Central memory CD4-positive, alpha-beta T cell (primary cell): ENCODE measurements at regions not wholly inside any gene's neighbourhood (a gene's known extent, or its start where the extent isn't known, plus 50 kb on each side); places are given as distances from the start of the nearest gene placed in this dataset.

Experiments used
- DNase-seq: peaks from one replicate; pipeline ENCODE4 v3.0.0; 2022

GRCh38 chr11:112542479-112542878 lies 281.8 kb upstream of the PLET1 start:
- DNase-seq: no peak

DNA sequence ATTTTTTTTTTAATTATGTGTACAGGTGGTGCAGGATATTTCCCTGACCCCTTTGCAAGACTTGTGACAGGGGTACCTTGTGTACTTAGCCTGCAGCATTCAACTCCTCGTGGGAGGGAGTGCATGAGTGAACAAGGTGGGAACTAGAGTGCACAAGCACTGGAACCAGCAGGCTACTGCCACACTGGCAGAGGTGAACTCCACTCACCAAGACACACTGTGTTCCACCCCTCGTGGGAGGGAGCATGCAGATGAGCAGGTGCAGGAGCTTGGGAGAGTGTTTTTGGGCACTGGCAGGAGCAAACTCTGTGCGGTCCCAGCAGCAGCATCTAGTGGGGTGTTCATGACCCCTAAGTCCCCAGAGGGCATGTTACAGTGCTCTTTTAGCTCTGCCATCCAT lies 282.7 kb upstream of the PLET1 start:
- DNase-seq: no peak

DNA sequence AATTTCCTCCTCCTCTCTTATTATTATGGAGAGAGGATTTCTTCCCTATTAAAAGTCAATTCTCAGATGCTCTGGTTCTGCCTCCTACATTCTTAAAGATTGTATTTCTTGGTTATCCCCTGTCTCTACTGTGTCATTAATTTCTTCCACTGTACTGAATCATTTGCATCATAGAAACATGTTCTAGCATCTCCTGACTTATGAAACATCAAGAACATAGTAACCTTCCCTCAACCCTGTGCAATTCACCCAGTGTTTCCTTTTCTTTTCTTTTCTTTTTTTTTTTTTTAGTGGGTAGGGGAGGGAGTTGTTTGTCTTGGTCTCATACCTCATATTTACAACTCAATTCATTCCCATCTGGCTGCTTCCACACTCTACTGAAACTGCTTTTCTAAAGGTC lies 288.0 kb upstream of the PLET1 start:
- no peak for DNase-seq

GRCh38 chr11:112553205-112553731 lies 292.6 kb upstream of the PLET1 start:
- DNase-seq: no peak

- no peak for DNase-seq
These were observed 293.9 kb upstream of the PLET1 start for GRCh38 chr11:112554586-112554985.

DNA sequence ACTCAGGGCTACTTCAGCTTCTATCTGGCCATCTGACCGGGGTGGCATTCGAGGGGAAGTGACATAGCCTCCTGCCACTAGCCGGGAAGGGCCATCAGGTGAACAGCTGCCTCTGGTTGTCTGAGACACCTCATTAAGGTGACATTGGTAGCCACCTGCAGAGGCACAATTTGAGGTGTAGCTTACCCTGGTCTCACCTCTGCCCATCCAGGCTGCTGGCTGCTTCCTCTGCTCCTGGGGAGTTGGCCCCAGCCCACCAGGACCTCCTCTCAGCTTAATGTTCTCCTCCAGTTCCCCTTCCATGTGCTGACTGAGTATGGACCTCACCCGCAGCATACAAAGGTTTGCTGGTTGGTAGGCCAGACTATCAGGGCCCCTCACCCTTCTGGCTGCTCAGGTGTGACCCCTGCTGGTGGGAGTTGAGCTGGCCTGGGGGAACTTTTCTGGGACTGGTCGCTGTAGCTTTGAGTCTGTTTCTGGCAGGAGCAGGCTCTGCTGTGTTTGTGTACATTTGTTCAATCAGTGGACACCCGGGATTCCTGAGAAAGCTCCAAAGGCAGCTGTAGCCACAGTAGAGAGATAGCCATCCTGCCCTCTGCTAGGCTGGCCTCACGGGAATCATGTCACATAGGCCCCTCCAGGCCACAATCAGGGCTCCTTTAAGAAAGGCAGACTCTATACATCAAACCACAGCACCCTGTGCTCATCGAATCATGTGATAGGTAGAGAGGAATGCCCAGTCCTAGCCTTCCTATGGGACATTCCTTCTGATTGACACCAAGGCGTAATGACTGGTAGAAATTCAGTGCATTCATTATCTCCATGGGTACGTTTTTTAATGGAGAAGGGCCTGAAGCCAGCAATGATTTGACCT lies 295.1 kb upstream of the PLET1 start:
- DNase-seq: peak; percentile 54

DNA sequence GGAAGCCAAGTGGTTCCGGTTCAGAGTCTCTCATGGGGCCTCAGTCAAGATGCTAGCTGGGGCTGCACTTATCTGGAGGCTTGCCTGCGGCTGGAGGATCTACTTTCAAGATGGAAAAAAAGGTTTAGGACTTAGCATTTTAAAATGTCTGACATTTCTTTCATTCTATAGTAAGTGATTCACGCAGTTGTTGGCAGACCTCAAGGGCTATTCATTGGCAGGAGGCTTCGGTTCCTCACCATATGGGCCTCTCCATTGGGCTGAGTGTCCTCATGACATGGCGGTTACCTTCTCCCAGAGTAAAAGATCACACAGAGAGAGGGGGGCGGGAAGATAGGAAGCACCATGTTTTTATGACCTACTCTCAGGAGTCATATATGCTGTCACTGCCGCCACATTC lies 298.0 kb upstream of the PLET1 start:
- DNase-seq: no peak

GRCh38 chr11:112563808-112564207 lies 303.1 kb upstream of the PLET1 start:
- no peak for DNase-seq

GRCh38 chr11:112564228-112564955 lies 303.7 kb upstream of the PLET1 start:
- no peak for DNase-seq

DNA sequence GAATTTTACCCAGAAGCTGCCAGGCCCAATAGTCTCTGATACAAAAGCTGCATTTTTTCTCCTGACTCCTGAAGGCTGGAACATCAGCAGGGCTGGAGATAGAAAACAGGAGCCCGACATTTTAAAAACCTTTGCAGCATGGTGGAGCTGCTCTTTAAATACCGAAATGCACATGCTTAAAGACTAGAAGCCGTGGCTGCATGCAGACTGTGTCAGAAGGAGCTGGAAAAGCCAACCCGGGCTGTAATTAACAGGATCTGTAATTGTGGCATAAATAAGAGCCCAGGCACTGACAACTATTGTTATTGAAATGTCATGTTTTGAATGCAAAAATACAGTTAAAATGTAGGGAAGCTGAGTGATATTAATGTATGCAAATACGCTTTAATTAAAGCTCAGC lies 304.9 kb upstream of the PLET1 start:
- no peak for DNase-seq

DNA sequence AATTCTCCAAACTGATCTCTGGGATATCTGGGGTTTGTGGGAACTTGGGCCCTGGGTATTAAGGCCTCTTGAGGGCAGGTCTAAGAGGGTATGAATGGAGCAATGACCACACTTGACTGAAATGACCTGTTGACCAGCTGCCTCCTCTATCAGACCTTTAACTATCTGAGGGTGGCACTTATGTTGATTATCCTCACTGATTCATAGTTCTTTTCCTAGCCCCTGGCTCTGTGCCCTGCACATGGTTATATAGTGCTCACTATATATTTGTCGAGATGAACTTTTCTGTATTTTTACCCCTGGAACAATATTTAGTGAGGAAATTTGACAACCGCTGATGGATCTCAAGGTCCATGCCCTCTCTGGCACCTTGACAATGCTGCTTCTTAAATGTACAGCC lies 305.5 kb upstream of the PLET1 start:
- no peak for DNase-seq

GRCh38 chr11:112570333-112570732 lies 309.7 kb upstream of the PLET1 start:
- DNase-seq: no peak

DNA sequence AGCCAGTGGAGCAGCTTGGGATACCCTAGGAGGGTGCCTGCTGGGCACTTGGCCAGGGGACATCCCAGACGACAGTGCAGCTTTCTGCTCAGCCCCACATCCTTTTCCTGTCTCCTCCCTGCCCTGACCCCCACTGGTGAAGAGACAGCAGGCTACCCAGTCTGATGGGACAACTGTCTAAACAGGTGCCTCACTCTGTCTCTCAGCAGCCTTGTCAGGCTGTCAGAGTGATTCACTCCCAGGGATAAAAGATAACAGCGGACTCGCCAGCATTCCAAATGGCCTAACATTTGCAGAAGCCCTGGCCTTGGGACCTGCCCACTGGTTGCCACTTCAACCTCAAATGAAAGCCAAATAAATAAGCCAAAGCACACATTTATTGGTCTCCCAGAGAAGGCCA lies 318.6 kb upstream of the PLET1 start:
- DNase-seq: no peak

DNA sequence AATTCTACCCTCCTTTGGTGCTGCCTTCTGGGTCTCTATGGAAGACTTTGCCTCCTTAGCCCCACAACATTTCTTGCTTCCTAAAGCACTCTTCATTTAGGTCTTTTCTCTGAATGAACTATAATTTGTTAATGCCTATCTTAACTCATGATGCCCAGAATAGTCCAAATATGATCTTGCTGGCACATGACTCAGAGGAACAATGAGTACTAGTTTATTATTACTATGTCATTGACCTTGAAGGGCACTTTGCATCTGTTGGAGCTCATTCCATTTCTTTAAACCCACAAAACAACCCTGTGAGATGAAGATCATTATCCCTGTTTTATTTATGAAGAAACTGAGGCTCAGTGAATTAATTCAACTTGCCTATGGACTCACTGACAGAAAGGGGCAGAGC lies 320.2 kb upstream of the PLET1 start:
- no peak for DNase-seq

- no peak for DNase-seq
These were observed 321.1 kb upstream of the PLET1 start for GRCh38 chr11:112581747-112582146.

GRCh38 chr11:112582366-112582765 lies 321.7 kb upstream of the PLET1 start:
- no peak for DNase-seq

GRCh38 chr11:112583261-112583893 lies 322.7 kb upstream of the PLET1 start:
- DNase-seq: no peak

GRCh38 chr11:112584672-112585071 lies 324.0 kb upstream of the PLET1 start:
- DNase-seq: no peak

DNA sequence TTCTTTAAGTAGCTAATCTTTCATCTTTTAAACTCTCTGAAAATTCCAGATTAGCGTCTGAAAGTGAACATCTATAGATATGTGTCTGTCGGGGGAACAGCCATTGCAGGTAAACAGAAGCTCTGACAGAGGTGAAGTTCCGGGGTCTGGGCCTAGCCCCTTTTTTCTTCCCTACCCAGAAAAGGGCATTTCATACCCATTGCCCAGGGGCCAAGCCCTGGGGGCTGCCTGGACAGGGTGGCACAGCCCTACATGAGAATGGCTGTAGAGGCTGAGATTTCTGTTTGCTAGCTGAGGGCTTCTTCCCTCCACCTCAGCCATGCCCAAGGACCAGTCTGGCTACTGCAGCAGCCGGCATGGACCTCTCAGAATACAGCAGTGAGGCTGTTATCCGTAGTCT lies 327.0 kb upstream of the PLET1 start:
- DNase-seq: no peak

- DNase-seq: peak; percentile 37
These were observed 327.6 kb upstream of the PLET1 start for GRCh38 chr11:112588252-112588694.

DNA sequence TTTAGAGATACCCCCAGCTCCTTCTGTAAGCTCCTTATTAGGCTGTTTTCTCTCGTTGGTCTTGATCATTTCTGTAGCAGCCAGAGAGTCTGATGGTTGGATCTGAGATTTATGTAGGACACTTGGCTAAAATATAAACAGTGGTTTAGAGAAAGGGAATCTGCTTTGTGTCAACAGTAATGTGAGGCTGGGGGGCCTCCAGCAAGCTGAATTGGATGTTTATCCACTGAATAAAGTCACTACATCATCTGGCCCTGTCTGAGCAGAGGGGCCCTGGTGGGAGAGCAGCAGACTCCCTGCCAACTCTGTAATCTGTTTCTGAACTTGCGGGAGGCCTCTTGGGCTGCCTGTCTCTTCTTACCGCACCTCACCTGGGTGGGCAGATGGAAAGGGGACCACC lies 328.5 kb upstream of the PLET1 start:
- DNase-seq: no peak

DNA sequence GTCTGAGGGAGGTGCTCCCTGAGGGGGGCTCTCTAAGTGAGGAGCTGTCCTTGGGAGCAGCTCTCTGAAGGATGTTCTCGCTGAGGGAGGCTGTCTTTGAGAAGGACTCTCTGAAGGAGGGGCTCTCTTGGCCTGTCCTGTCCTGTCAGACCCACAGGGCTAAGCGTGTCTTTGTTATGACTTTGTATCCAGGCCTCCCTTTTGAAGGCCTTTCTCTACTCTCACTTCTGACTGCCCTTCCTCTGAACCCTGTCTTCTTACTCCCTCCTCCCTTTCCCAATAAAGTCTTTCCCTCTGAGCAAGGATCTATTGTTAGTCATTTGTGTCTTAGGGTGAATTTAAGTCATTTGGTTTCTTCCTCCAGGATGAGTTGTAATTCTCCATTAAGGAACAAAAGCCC lies 330.1 kb upstream of the PLET1 start:
- DNase-seq: no peak

DNA sequence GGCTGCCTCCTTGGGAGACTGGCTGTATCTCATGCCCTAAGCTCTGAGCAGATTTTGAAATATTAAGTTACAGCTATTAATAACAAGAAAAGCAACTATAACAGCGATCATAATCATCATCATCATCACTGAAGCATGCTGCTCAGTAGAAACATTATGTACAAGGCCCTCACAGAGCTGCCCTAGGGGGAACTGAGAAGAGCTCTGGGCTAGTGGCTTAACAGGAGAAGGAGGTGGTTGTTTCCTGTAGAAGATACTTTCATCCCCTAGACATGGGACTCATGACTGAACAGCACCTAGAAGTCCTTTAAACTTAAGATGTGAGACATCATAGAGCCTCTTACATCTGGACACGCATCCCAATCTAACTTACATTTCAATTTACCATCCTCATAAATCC lies 332.8 kb upstream of the PLET1 start:
- no peak for DNase-seq

DNA sequence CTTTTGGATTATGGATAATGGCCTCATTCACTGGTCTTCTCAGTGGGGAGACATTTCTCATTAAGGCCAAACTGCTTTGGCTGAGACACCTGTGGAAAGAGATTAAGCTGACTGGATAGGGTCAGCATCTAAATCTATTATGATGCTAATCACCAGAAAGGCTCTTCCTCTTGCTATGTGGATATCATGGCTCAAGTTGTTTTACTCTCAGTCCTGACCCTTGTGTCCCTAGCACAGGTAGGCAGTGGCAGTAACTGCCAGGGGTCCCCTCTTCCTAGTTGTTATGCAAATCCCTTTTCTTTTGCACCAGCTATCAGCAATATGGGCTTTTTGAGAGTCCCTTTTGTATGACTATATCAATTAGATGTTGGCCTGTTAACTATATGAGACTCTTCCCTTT lies 335.7 kb upstream of the PLET1 start:
- no peak for DNase-seq
